DMS 273 treated with DMSO at 0.1 percent for 48 hours (cell line): ENCODE measurements at regions not wholly inside any gene's neighbourhood (a gene's known extent, or its start where the extent isn't known, plus 50 kb on each side); places are given as distances from the start of the nearest gene placed in this dataset.

Experiments used
- DNase-seq: peaks from one replicate; lab custom pipeline; 2025; lab: John Stamatoyannopoulos, UW

DNA sequence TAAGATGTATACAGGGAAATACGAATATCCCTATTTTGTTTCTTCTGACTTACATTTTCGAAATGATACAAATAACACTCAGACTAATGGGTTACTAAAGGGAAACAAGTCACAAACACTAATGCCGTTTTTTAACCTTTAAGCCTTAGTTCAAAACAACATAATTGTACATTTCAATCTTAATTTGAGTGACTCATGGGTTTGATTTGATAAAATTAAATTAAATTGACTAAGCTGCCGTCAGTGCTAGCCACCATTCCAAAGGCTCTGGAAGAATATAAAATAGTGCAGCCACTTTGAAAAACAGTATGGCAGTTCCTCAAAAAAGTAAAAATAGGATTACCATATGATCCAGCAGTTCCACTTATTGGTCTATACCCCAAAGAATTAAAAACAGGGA lies 133.8 kb upstream of the NT5C1B start:
- no peak for DNase-seq

- DNase-seq = no peak
Observed at GRCh38 chr2:18722101-18722500, 132.7 kb upstream of the NT5C1B start.

DNA sequence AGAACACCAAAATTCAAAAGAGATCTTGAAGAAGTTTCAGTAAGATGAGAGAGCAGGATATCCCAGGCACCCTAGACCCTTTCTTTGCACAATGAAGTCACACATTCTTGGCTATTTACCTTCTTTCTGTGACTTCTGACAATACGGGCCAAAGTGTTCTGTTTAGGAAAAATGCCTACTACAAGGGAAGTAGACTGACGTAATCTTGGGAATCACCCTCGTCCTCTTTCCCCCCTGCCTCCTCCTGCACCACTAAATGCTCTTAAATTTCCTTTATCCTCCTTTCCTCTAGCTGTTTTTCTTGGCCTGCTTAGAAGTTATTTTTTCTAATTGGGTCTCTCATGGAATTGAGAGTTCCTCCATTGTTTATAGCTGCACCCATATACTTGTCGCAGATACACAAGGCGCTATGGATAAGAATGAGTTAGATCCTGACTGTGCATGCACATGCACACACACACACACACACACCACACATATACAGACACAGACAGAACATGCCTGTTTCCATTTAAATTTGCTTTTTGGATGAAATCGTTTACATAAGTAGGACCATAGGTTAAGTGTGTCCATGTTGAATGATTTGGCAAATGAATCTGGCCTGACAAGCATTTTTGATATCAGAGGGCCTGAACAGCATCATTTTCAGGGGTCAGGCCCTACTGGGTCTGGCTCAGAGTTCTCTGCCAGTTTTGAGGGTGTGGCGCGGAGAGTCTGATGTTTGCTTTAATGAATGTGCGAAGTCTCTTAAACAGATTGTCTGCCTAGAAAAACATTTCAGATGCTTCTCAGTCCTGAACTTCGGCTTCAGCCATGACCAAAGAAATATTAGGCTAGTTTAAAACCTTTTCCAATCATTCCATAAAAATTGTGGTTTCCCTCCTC lies 131.9 kb upstream of the NT5C1B start:
- no peak for DNase-seq

- no peak for DNase-seq
Observed at GRCh38 chr2:18719978-18720775, 130.8 kb upstream of the NT5C1B start.

GRCh38 chr2:18708203-18708715 lies 118.9 kb upstream of the NT5C1B start:
- DNase-seq = no peak

GRCh38 chr2:18706001-18706400 lies 116.6 kb upstream of the NT5C1B start:
- DNase-seq = no peak

DNA sequence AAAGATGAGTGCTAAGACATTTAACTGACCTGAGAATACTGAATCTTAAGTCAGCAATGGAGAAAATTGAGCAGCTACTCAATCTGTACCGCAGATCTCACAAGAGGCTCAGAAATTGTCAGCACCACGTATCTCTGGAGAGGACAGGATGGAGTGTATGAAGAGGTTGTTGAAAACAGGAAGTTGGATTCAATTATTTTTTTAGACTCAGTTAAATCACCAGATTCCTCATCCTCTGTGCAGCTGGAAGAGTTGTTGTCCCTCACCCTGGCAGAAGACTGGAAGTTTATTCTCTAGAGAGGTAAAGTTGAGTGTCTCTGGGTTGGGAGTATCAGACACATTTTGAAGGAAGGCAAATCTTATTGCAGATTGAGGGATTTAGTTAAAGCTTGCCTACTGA lies 114.9 kb upstream of the NT5C1B start:
- no peak for DNase-seq

DNA sequence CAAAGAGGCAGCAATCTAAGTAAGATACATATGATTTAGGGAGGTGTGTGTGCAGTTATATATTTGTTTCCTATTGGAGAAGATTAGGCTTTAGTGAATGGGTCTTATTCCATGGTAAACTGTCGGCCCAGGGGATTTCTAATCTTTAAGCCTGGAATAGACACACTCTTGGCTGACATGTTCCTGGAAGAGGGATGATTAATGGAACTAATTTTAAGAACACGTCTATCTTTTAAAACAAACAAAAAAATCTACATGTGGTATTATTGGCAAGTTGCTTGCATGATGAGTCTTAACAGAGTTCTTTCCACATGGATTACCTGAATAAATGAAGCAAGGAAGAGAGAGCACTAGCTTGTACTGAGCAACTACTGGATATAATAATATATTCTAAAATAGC lies 114.2 kb upstream of the NT5C1B start:
- DNase-seq = no peak

- DNase-seq = no peak
Observed at GRCh38 chr2:18701981-18702380, 112.6 kb upstream of the NT5C1B start.

DNA sequence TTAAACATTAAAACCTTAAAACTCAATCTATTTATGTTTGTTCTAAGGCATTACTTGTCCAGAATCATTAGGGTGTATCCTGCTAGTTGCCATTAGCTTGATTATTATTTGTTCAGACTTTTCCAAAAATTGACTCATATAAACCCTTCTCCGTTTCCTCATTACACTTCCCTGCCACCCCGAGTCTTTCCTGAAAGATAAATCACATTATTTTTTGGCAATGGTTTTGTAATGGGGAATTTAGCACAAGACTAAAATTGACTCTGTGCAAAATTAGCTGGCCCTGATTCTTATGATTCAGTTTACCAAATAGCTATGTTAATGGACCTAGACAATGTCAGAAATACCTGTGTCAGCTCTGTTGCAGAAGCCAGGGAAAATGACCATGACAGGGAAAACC lies 112.2 kb upstream of the NT5C1B start:
- DNase-seq = no peak

DNA sequence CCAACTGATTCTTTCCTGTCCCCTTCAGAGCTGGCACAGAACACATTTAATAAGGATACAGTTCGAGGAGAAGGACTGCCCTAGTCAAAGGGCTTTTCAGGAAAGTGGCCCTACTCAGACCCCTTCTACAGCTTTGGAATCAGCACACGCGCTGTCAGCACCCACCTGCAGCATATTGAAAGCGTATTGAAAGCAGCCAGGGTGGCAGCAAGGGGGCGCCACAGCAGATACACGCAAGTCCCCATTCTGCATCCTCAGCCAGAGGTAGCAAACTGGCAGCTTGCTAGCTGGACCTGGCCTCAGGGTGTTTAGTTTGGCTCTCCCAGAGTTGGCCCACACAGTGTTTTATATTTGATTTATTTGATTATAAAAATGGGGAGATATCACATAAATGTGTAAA lies 101.0 kb upstream of the NT5C1B start:
- no peak for DNase-seq

GRCh38 chr2:18684206-18685038 lies 95.1 kb upstream of the NT5C1B start:
- DNase-seq = no peak

- DNase-seq = no peak
Observed at GRCh38 chr2:18682681-18683080, 93.3 kb upstream of the NT5C1B start.

- DNase-seq = no peak
Observed at GRCh38 chr2:18677280-18677679, 87.9 kb upstream of the NT5C1B start.

- DNase-seq = no peak
Observed at GRCh38 chr2:18674309-18674708, 84.9 kb upstream of the NT5C1B start.

- no peak for DNase-seq
Observed at GRCh38 chr2:18671363-18671762, 82.0 kb upstream of the NT5C1B start.

GRCh38 chr2:18668221-18668620 lies 78.9 kb upstream of the NT5C1B start:
- DNase-seq = no peak

- DNase-seq = no peak
Observed at GRCh38 chr2:18664421-18664820, 75.1 kb upstream of the NT5C1B start.

DNA sequence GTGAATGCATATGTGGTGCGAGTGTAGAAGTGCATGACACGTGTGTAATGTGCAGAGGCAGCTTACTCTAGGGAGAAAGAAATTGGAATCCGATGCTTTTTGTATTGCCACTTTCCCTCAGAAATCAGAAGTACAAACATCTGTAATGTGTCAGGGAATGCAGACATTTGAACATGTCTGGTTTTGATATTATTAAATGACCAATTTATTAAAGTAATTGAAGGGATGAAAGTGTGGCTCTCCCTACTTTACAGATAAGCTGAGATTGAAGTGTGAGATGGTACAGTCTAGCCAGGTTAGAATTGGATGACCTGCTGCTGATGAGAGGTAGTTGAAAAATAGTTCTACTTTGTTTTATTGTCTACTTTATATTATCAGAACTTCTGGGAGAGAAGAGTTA lies 74.5 kb upstream of the NT5C1B start:
- no peak for DNase-seq

DNA sequence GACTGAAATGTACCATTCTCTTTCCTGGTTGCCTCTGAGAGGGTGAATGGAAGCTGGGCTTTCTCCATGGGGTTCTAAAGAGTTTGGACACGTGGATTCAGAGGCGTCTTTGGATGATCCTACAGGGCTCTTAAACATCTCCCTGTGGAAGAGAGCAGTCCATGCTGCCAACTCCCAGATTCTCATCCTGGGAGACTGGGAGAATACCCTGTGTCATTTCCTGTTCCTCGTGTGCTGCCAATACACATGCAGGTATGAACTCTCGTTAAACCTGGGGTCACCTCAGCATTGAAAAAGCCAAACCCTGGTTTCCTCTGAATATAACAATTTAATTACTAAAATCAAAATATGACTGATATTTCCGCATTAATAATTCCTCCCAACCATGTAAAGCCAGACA lies 73.3 kb upstream of the NT5C1B start:
- DNase-seq = no peak

DNA sequence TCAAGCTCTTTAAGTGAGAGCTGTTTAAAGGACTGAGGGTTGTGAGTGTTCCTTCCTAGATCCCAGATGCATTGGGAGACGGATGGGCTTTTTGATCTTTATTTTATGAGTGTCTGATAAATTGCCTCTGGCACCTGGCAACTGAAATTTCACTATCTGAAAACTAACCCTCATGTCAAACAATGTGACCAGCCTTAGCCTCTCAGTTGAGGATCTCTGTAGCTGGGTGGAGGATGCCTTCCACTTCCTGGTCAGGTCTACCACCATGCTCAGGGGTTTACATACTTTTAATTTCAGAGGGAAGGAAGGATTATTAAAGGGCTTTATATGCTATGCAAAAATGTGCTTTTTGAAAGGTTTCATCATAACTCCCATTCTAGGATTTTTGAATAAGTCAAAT lies 70.5 kb upstream of the NT5C1B start:
- no peak for DNase-seq

DNA sequence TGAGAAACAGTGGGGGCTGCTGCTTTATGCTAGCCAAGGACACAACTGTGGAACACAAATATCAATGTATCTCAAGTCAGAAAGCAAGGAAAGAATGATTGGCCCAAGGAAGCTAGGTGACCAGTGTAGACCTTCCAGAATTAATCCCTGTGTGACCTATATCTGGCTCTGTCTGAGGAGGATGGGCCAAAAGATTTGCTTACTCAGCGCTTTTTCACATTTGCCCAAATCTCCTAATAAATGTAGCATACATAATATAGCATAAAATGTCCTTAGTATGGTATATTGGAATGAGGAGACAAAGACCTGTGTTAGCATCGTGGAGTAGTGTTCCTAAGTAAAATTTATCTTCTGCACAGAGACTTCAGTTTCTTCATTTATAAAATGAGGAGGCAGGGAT lies 66.7 kb upstream of the NT5C1B start:
- DNase-seq = no peak
